Ovary (tissue), 7 donors: ENCODE measurements at regions not wholly inside any gene's neighbourhood (a gene's known extent, or its start where the extent isn't known, plus 50 kb on each side); places are given as distances from the start of the nearest gene placed in this dataset.
"Not testable (repeated sequence)": the region's sequence is repeated elsewhere in the genome, so short reads cannot be mapped to it uniquely, and the experiment has no call there.

ENCODE experiments used
- DNase-seq, 5 donors: peaks; one replicate each; pipeline ENCODE4 v3.0.0-alpha.2; 2019 to 2020
- H3K27ac ChIP-seq, 2 donors: fragments of 200-600 bp; one replicate each; pipeline versions ENCODE4 v1.5.1 to v1.8.0; 2019 to 2022
- H3K27me3 ChIP-seq: fragments of 200-600 bp; one replicate; pipeline ENCODE4 v1.8.0; 2022
- H3K36me3 ChIP-seq: fragments of 200-600 bp; sonication (generic); one replicate; pipeline ENCODE4 v1.5.1; 2019
- H3K4me1 ChIP-seq: one replicate; pipeline ENCODE4 v1.8.1; 2013; ENCODE audit warnings: mild to moderate bottlenecking, moderate library complexity; ENCODE audit not compliant: insufficient read depth
- H3K4me3 ChIP-seq: fragments of 200-600 bp; sonication (generic); one replicate; pipeline ENCODE4 v1.5.1; 2017
- H3K9me3 ChIP-seq, 2 donors: fragments of 200-600 bp in 1 of 2; sonication (generic) in 1 of 2; one replicate each; pipeline versions ENCODE4 v1.5.1 to v1.8.1; 2013 to 2019; ENCODE audit warnings: mild to moderate bottlenecking in 1 of 2, moderate library complexity in 1 of 2
- EP300 ChIP-seq: sonication (generic); formaldehyde crosslinking; IDR thresholded peaks from one replicate; pipeline ENCODE4 v1.6.1; 2017; ENCODE audit warnings: antibody characterized with exemption
- POLR2A ChIP-seq: fragments of 450-650 bp; IDR thresholded peaks from one replicate; pipeline ENCODE4 v1.6.1; 2017; ENCODE audit warnings: antibody characterized with exemption, mild to moderate bottlenecking, moderate library complexity
- WGBS, 3 donors: extraction: QIAGEN DNeasy Blood & Tissue Kit in 1 of 3; methylation state at CpG; one replicate each; pipeline versions ENCODE4 v1.1.5 to v1.1.7; 2013 to 2017; 5-methylcytosine and 5-hydroxymethylcytosine counted together
- intact Hi-C, 4 donors: fragments of 100-400 bp; cut with DNase I; formaldehyde crosslinking; loops; one replicate each; pipeline versions ENCODE4 v1.11.0 to v1.15.1; 2022 to 2023
- TF ChIP-seq, protein P1 (sequence below), 3 donors: fragments of 450-650 bp in 2 of 3; fragments of 200-600 bp in 1 of 3; IDR thresholded peaks; one replicate each; pipeline versions ENCODE4 v1.5.1 to v1.8.0; 2016 to 2022; ENCODE audit warnings: antibody characterized with exemption in 3 of 3, mild to moderate bottlenecking in 1 of 3
- donor health status: DM: no; HTN: no; CAD: no; lungs with moderate emphysema.
- donor health status: DM: no; HTN: no; CAD: no.
- donor health status: Bipolar disorder and iron deficiency.
- donor health status: DM: no; HTN: no; CAD: no.
- donor health status: DM: yes; HTN: yes; CAD: no.

DNA sequence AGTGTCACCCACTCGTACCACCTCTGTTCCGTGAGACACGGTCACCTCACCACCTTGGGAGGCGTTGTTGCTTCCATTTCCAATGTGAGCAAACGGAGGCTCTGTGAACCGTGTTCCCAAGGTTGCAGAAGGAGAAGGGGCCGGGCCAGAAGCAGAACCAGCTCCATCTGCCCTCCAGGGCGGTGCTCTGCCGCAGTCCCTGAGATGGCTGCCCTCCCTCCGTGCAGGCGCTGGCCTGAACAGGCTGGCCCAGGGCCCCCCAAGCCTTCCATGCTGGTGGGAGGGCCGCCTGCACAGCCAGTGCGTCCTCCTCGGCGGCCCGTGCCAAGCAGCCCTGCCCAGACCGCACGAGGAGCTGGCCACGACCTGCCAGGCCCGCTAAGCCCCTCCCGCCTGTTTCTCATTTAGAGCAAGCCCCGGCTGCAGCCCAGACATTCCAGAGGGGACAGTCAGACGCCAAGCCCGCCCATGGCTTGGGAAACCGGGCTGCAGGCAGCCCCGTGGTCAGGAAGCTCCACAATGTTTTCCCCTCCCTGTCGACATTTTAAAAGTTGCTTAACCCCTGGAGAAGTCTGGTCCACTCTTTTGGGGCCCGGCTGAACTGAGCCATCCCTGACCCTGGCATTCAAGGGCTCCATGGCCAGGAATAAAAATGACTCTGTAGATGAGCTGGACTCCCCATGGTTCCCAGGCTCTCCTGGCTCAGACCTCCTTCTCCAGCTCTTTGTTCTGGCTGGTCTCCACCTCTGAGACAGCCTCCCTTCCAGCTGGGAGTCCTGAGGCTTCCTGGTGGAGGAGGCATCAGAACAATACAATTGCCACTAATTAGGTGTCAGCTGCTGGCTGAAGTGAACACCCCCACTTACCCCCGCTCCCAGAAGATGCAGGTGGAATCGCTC, 236.0 kb downstream of the BCL11B start:
- Histone ChIP-seq H3K36me3 (no peaks in the 10 kb centered on the region), H3K4me1 (no peaks in the 10 kb centered on the region), H3K27ac (no peak overlapping the region), H3K9me3 (no peaks in the 10 kb centered on the region), H3K4me3 (peak overlapping the region; percentile 3), H3K27me3 (no peaks in the 10 kb centered on the region)
- no peak for TF ChIP-seq EP300
- TF ChIP-seq, protein P1, sequence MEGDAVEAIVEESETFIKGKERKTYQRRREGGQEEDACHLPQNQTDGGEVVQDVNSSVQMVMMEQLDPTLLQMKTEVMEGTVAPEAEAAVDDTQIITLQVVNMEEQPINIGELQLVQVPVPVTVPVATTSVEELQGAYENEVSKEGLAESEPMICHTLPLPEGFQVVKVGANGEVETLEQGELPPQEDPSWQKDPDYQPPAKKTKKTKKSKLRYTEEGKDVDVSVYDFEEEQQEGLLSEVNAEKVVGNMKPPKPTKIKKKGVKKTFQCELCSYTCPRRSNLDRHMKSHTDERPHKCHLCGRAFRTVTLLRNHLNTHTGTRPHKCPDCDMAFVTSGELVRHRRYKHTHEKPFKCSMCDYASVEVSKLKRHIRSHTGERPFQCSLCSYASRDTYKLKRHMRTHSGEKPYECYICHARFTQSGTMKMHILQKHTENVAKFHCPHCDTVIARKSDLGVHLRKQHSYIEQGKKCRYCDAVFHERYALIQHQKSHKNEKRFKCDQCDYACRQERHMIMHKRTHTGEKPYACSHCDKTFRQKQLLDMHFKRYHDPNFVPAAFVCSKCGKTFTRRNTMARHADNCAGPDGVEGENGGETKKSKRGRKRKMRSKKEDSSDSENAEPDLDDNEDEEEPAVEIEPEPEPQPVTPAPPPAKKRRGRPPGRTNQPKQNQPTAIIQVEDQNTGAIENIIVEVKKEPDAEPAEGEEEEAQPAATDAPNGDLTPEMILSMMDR (IDR thresholded peaks at IDR 0.05), result no peak
- TF ChIP-seq POLR2A, result no peak
- 18 to 23% (median 19%) methylated on average over 27 to 30 of the region's 30 CpGs for WGBS, 3 donors
- DNase-seq, result peak; percentile 67 to 80 (median 72)
- intact Hi-C loops, result no loop called here

DNA sequence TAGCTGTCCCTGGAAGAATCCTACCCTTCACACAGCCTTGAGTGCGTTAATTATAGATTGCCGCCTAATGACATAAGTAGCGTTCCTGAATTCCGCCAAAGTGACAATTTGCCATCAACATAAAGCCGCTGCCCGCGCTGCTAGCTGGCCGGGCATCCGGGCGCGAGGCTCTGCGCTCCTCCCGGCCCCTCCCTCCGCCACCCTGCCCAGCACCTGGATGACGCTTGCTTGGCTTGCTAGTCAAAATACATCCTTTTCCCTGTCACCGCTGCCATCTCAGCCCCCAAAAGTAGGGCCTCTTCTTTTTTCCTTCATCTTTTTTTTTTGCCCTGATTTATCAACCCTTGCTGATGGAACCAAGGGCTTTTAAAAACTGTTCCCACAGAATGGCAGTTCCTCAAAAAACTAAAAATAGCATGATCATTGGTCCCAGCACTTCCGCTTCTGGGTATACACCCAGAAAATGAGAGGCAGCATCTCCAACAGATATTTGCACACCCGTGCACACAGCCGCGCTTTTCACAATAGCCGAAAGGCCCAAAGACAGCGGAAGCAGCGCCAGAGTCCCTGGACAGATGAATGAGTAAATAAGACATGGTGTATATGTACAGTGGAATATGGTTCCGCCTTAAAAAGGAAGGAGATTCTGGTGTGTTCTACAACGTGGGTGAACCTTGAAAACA, 235.2 kb downstream of the BCL11B start:
- DNase-seq, result no peak
- Histone ChIP-seq H3K27me3 (no peaks in the 10 kb centered on the region), H3K27ac (no peak overlapping the region), H3K36me3 (no peaks in the 10 kb centered on the region), H3K4me1 (no peaks in the 10 kb centered on the region), H3K9me3 (no peaks in the 10 kb centered on the region), H3K4me3 (no peak overlapping the region)
- TF ChIP-seq, protein P1 (IDR thresholded peaks at IDR 0.05), result no peak
- no peak for TF ChIP-seq EP300
- TF ChIP-seq POLR2A, result no peak
- WGBS, 3 donors, result 88 to 96% (median 91%) methylated on average over 25 of the region's 25 CpGs
- intact Hi-C loops, result no loop called here

DNA sequence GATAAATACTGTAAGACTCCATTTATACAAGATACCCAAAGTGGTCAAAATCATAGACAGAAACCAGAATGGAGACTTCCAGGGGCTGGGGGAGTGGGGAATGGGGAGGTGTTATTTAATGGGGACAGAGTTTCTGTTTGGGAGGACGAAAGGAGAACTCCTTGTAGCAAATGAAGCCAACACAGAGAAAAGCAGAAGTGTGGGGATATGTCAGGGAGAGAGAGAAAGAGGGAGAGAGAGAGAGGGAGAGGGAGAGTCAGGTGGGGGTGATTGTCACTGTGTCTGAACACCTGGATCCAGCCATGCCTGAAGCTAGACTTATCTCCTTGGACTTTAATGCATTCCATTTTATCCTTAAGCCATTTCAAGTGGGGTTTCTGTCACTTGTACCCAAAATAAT, 234.7 kb downstream of the BCL11B start:
- H3K27ac ChIP-seq, H3K4me3 ChIP-seq, H3K4me1 ChIP-seq, DNase-seq, intact Hi-C loops, H3K36me3 ChIP-seq, H3K27me3 ChIP-seq, H3K9me3 ChIP-seq: not testable (repeated sequence)
- 93 to 100% (median 93%) methylated on average over 1 of the region's 1 CpG for WGBS, 3 donors

DNA sequence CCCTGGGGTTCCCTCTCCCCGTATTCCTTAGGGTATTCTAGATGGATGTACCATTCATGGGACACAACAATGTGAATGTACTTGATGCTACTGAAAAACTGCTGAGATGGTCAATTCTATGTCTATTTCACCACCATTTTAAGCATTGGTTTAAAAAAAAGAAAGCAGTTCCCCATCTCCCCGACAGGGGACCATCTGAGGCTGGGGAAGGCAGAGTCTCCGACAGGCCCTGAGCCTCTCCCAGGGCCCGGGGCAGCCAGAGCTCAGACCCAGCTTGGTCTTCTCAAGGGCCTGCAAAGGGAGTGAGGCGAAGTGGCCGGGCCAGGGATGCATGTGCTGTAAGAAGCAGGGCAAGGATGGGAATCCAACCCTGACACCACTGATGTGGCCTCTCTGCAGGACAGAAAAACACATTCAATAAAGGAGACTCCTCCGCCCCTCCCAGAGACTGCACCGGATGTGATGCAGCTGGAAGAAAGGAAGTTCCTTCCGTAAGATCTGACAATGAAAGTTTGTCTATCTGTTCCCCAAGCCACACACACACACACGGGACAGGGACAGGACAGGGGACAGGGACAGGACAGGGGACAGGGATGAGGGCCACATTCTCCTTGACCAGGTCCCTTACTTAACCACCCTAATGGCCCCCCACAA, 234.1 kb downstream of the BCL11B start:
- Histone ChIP-seq H3K9me3 (no peaks in the 10 kb centered on the region), H3K4me3 (no peak overlapping the region), H3K27ac (no peak overlapping the region), H3K27me3 (no peaks in the 10 kb centered on the region), H3K4me1 (no peaks in the 10 kb centered on the region), H3K36me3 (no peaks in the 10 kb centered on the region)
- TF ChIP-seq, protein P1 (IDR thresholded peaks at IDR 0.05), result no peak
- TF ChIP-seq EP300, result no peak
- TF ChIP-seq POLR2A, result no peak
- no peak for DNase-seq
- intact Hi-C loops, result no loop called here
- 68 to 72% (median 70%) methylated on average over 10 of the region's 10 CpGs for WGBS, 3 donors
